ENCODE measurements at regions not wholly inside any gene's neighbourhood (a gene's known extent, or its start where the extent isn't known, plus 50 kb on each side); places are given as distances from the start of the nearest gene placed in this dataset.

- no peaks in the 10 kb centered on the region for H3K9me3 ChIP-seq (replicated peaks in 1 of 3)
- TF ChIP-seq, protein P1, sequence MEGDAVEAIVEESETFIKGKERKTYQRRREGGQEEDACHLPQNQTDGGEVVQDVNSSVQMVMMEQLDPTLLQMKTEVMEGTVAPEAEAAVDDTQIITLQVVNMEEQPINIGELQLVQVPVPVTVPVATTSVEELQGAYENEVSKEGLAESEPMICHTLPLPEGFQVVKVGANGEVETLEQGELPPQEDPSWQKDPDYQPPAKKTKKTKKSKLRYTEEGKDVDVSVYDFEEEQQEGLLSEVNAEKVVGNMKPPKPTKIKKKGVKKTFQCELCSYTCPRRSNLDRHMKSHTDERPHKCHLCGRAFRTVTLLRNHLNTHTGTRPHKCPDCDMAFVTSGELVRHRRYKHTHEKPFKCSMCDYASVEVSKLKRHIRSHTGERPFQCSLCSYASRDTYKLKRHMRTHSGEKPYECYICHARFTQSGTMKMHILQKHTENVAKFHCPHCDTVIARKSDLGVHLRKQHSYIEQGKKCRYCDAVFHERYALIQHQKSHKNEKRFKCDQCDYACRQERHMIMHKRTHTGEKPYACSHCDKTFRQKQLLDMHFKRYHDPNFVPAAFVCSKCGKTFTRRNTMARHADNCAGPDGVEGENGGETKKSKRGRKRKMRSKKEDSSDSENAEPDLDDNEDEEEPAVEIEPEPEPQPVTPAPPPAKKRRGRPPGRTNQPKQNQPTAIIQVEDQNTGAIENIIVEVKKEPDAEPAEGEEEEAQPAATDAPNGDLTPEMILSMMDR (IDR thresholded peaks at IDR 0.05): no peak
- TF ChIP-seq POLR2A (IDR thresholded peaks at IDR 0.05): no peak
- 82 to 90% (median 88%) methylated on average over 10 to 18 of the region's 18 CpGs for WGBS, 4 donors
Measured at GRCh38 chr13:106213028-106213757, 322.3 kb downstream of the EFNB2 start.

GRCh38 chr13:106212386-106213010 is 323.0 kb downstream of the EFNB2 start:
- DNase-seq: no peak
- no peak for TF ChIP-seq POLR2A (IDR thresholded peaks at IDR 0.05)
- TF ChIP-seq, protein P1 (IDR thresholded peaks at IDR 0.05): no peak
- WGBS, 4 donors: 52 to 63% (median 58%) methylated on average over 3 of the region's 3 CpGs
- H3K27ac ChIP-seq: no peak overlapping the region
- no peaks in the 10 kb centered on the region for H3K36me3 ChIP-seq (replicated peaks in 1 of 2)
- no peaks in the 10 kb centered on the region for H3K9me3 ChIP-seq (replicated peaks in 1 of 3)
- no peaks in the 10 kb centered on the region for H3K27me3 ChIP-seq
- H3K4me3 ChIP-seq: no peak overlapping the region
- H3K4me1 ChIP-seq (replicated peaks in 1 of 2): no peaks in the 10 kb centered on the region
- intact Hi-C loops (cut with DNase I): no loop called here

More at GRCh38 chr13:106213028-106213757, 322.3 kb downstream of the EFNB2 start:
- intact Hi-C loops (cut with DNase I): no loop called here
- Histone ChIP-seq H3K27me3 (no peaks in the 10 kb centered on the region), H3K36me3 (replicated peaks in 1 of 2) (no peaks in the 10 kb centered on the region), H3K4me3 (no peak overlapping the region), H3K4me1 (replicated peaks in 1 of 2) (no peaks in the 10 kb centered on the region), H3K27ac (no peak overlapping the region)
- DNase-seq: no peak

DNA sequence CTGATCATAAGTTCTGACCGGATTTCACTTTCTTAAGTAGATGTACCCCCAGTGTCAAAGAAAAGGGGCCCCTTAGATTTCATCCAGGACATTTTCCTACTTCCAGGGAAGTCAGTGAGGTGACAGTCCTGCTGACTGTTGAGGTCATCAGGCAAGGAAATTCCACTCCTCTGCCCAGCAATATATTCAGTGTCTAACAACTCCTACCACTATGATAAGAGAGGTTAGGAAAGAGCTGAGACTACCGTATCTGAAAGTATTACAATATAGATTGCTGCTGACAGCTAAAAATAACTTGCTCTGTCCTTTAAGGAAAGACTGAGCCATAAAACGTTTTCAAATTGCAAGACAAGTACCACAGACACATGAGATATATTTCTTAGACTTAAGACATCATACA is 325.1 kb downstream of the EFNB2 start:
- 32 to 37% (median 33%) methylated on average over 3 of the region's 3 CpGs for WGBS, 4 donors
- no peak overlapping the region for H3K4me3 ChIP-seq
- no peak for DNase-seq
- no peaks in the 10 kb centered on the region for H3K4me1 ChIP-seq (replicated peaks in 1 of 2)
- no peaks in the 10 kb centered on the region for H3K36me3 ChIP-seq (replicated peaks in 1 of 2)
- no peaks in the 10 kb centered on the region for H3K27me3 ChIP-seq
- TF ChIP-seq, protein P1 (IDR thresholded peaks at IDR 0.05): no peak
- no peak for TF ChIP-seq POLR2A (IDR thresholded peaks at IDR 0.05)
- no peaks in the 10 kb centered on the region for H3K9me3 ChIP-seq (replicated peaks in 1 of 3)
- no peak overlapping the region for H3K27ac ChIP-seq
- intact Hi-C loops (cut with DNase I): no loop called here

GRCh38 chr13:106205871-106206270 is 329.6 kb downstream of the EFNB2 start:
- no peak for DNase-seq
- WGBS, 4 donors: 51 to 76% (median 70%) methylated on average over 2 of the region's 2 CpGs
- Histone ChIP-seq H3K9me3 (replicated peaks in 1 of 3) (no peaks in the 10 kb centered on the region), H3K4me1 (replicated peaks in 1 of 2) (no peaks in the 10 kb centered on the region), H3K27ac (no peak overlapping the region), H3K4me3 (no peak overlapping the region), H3K27me3 (no peaks in the 10 kb centered on the region), H3K36me3 (replicated peaks in 1 of 2) (no peaks in the 10 kb centered on the region)
- intact Hi-C loops (cut with DNase I): no loop called here
- no peak for TF ChIP-seq POLR2A (IDR thresholded peaks at IDR 0.05)
- TF ChIP-seq, protein P1 (IDR thresholded peaks at IDR 0.05): no peak
